Astrocyte (in vitro differentiated cells and primary cell): ENCODE measurements at regions not wholly inside any gene's neighbourhood (a gene's known extent, or its start where the extent isn't known, plus 50 kb on each side); places are given as distances from the start of the nearest gene placed in this dataset.

Source experiments
- DNase-seq: peaks from one replicate; pipeline ENCODE4 v3.0.0-alpha.2; 2010; ENCODE audit warnings: low read depth
- FAIRE-seq: peaks from 2 replicates; lab custom pipeline; 2011; peaks lifted over from hg19 to GRCh38; lab: Jason Lieb, UNC
- H2AFZ ChIP-seq: 2 replicates; pipeline ENCODE4 v1.6.0; 2012; ENCODE audit warnings: low read depth, low read length, inconsistent platforms
- H3K27ac ChIP-seq: 2 replicates; pipeline ENCODE4 v1.5.1; 2011; ENCODE audit warnings: low read depth, low read length, inconsistent platforms
- H3K27me3 ChIP-seq: 2 replicates; pipeline ENCODE4 v1.6.0; 2011; ENCODE audit warnings: low read length, inconsistent platforms; ENCODE audit not compliant: insufficient read depth
- H3K36me3 ChIP-seq: 2 replicates; pipeline ENCODE4 v1.5.1; 2011; ENCODE audit warnings: low read length, inconsistent platforms; ENCODE audit not compliant: insufficient read depth
- H3K4me1 ChIP-seq: 2 replicates; pipeline ENCODE4 v1.5.1; 2011; ENCODE audit warnings: low read length, inconsistent platforms; ENCODE audit not compliant: insufficient read depth
- H3K4me2 ChIP-seq: 2 replicates; pipeline ENCODE4 v1.6.0; 2012; ENCODE audit warnings: low read length, inconsistent platforms
- H3K4me3 ChIP-seq: 2 replicates; pipeline ENCODE4 v1.5.1; 2011; ENCODE audit warnings: low read depth, mild to moderate bottlenecking, low read length, inconsistent platforms; ENCODE audit not compliant: insufficient read depth
- H3K79me2 ChIP-seq: 2 replicates; pipeline ENCODE4 v1.6.0; 2012; ENCODE audit warnings: mild to moderate bottlenecking, low read length, inconsistent platforms; ENCODE audit not compliant: insufficient read depth
- H3K9ac ChIP-seq: 2 replicates; pipeline ENCODE4 v1.6.0; 2012; ENCODE audit warnings: mild to moderate bottlenecking, low read length, inconsistent platforms
- H3K9me3 ChIP-seq: 2 replicates; pipeline ENCODE4 v1.5.1; 2012; ENCODE audit warnings: low read depth, mild to moderate bottlenecking, low read length, inconsistent platforms; ENCODE audit not compliant: insufficient read depth
- H4K20me1 ChIP-seq: 2 replicates; pipeline ENCODE4 v1.6.0; 2012; ENCODE audit warnings: low read length, inconsistent platforms; ENCODE audit not compliant: insufficient read depth
- H3K27ac Mint-ChIP-seq: one replicate; pipeline ENCODE4 v1.8.0; 2021; ENCODE audit warnings: mild to moderate bottlenecking, mixed read lengths; ENCODE audit not compliant: unreplicated experiment
- H3K27me3 Mint-ChIP-seq: one replicate; pipeline ENCODE4 v1.8.0; 2021; ENCODE audit warnings: low read depth, mixed read lengths; ENCODE audit not compliant: unreplicated experiment
- H3K36me3 Mint-ChIP-seq: one replicate; pipeline ENCODE4 v1.8.0; 2021; ENCODE audit warnings: low read depth, mixed read lengths; ENCODE audit not compliant: unreplicated experiment
- H3K4me1 Mint-ChIP-seq: one replicate; pipeline ENCODE4 v1.8.0; 2021; ENCODE audit warnings: low read depth, mixed read lengths; ENCODE audit not compliant: unreplicated experiment
- H3K4me3 Mint-ChIP-seq: one replicate; pipeline ENCODE4 v1.8.0; 2021; ENCODE audit warnings: mild to moderate bottlenecking, moderate library complexity, mixed read lengths; ENCODE audit not compliant: unreplicated experiment
- H3K9me3 Mint-ChIP-seq: one replicate; pipeline ENCODE4 v1.8.0; 2021; ENCODE audit warnings: mild to moderate bottlenecking, mixed read lengths; ENCODE audit not compliant: unreplicated experiment
- EZH2 ChIP-seq: IDR thresholded peaks from 2 replicates; pipeline ENCODE4 v1.6.1; 2012; ENCODE audit warnings: mild to moderate bottlenecking, low read length, inconsistent platforms; ENCODE audit not compliant: insufficient read depth
- TF ChIP-seq, protein P1 (sequence below): IDR thresholded peaks from 2 replicates; pipeline ENCODE4 v1.5.1; 2011; ENCODE audit warnings: low read depth, mild to moderate bottlenecking, inconsistent platforms, low read length, moderate library complexity; ENCODE audit not compliant: insufficient read depth

- no peaks in the 10 kb centered on the region for H3K36me3 Mint-ChIP-seq
- Histone ChIP-seq H3K27ac (no peak overlapping the region), H3K4me3 (no peak overlapping the region), H3K79me2 (no peaks in the 10 kb centered on the region), H3K4me2 (no peak overlapping the region), H3K36me3 (no peaks in the 10 kb centered on the region), H3K4me1 (no peaks in the 10 kb centered on the region), H2AFZ (no peak overlapping the region), H3K27me3 (no peaks in the 10 kb centered on the region), H3K9me3 (no peaks in the 10 kb centered on the region), H3K9ac (no peak overlapping the region), H4K20me1 (no peaks in the 10 kb centered on the region)
- DNase-seq (no peak), FAIRE-seq (no peak)
- H3K27me3 Mint-ChIP-seq: peaks cover 5% of the 10 kb centered on the region
- TF ChIP-seq, protein P1, sequence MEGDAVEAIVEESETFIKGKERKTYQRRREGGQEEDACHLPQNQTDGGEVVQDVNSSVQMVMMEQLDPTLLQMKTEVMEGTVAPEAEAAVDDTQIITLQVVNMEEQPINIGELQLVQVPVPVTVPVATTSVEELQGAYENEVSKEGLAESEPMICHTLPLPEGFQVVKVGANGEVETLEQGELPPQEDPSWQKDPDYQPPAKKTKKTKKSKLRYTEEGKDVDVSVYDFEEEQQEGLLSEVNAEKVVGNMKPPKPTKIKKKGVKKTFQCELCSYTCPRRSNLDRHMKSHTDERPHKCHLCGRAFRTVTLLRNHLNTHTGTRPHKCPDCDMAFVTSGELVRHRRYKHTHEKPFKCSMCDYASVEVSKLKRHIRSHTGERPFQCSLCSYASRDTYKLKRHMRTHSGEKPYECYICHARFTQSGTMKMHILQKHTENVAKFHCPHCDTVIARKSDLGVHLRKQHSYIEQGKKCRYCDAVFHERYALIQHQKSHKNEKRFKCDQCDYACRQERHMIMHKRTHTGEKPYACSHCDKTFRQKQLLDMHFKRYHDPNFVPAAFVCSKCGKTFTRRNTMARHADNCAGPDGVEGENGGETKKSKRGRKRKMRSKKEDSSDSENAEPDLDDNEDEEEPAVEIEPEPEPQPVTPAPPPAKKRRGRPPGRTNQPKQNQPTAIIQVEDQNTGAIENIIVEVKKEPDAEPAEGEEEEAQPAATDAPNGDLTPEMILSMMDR: no peak
- no peak for TF ChIP-seq EZH2
- peaks cover 11% of the 10 kb centered on the region for H3K4me1 Mint-ChIP-seq
- peak overlapping the region; percentile 42 for H3K27ac Mint-ChIP-seq
- no peaks in the 10 kb centered on the region for H3K9me3 Mint-ChIP-seq
- H3K4me3 Mint-ChIP-seq: peak overlapping the region; percentile 40
Observed at GRCh38 chr11:15555161-15555560, 440.4 kb downstream of the INSC start.

GRCh38 chr11:15557457-15558230, 442.9 kb downstream of the INSC start:
- Mint-ChIP-seq H3K27me3 (peaks cover 5% of the 10 kb centered on the region), H3K4me3 (no peak overlapping the region), H3K27ac (no peak overlapping the region), H3K36me3 (no peaks in the 10 kb centered on the region), H3K4me1 (peaks cover 8% of the 10 kb centered on the region), H3K9me3 (peaks cover 3% of the 10 kb centered on the region)
- no peak overlapping the region for H2AFZ ChIP-seq
- H3K27ac ChIP-seq: no peak overlapping the region
- TF ChIP-seq, protein P1: no peak
- no peak for TF ChIP-seq EZH2
- no peaks in the 10 kb centered on the region for H3K27me3 ChIP-seq
- no peak overlapping the region for H3K4me3 ChIP-seq
- H3K9me3 ChIP-seq: peaks cover 2% of the 10 kb centered on the region
- no peaks in the 10 kb centered on the region for H3K79me2 ChIP-seq
- no peaks in the 10 kb centered on the region for H3K36me3 ChIP-seq
- H3K9ac ChIP-seq: no peak overlapping the region
- FAIRE-seq (no peak), DNase-seq (no peak)
- H3K4me1 ChIP-seq: no peaks in the 10 kb centered on the region
- H4K20me1 ChIP-seq: no peaks in the 10 kb centered on the region
- H3K4me2 ChIP-seq: no peak overlapping the region

GRCh38 chr11:15558513-15559181, 443.9 kb downstream of the INSC start:
- H3K9me3 ChIP-seq: peaks cover 2% of the 10 kb centered on the region
- H3K36me3 ChIP-seq: no peaks in the 10 kb centered on the region
- H4K20me1 ChIP-seq: no peaks in the 10 kb centered on the region
- Mint-ChIP-seq H3K27ac (no peak overlapping the region), H3K4me3 (no peak overlapping the region), H3K27me3 (peaks cover 5% of the 10 kb centered on the region), H3K4me1 (peaks cover 8% of the 10 kb centered on the region), H3K9me3 (peaks cover 3% of the 10 kb centered on the region), H3K36me3 (no peaks in the 10 kb centered on the region)
- H3K4me3 ChIP-seq: no peak overlapping the region
- FAIRE-seq (no peak), DNase-seq (no peak)
- H3K4me1 ChIP-seq: no peaks in the 10 kb centered on the region
- H3K4me2 ChIP-seq: no peak overlapping the region
- no peaks in the 10 kb centered on the region for H3K27me3 ChIP-seq
- no peak for TF ChIP-seq EZH2
- TF ChIP-seq, protein P1: no peak
- no peak overlapping the region for H3K9ac ChIP-seq
- H3K79me2 ChIP-seq: no peaks in the 10 kb centered on the region
- no peak overlapping the region for H3K27ac ChIP-seq
- no peak overlapping the region for H2AFZ ChIP-seq
